ENCODE measurements at regions not wholly inside any gene's neighbourhood (a gene's known extent, or its start where the extent isn't known, plus 50 kb on each side); places are given as distances from the start of the nearest gene placed in this dataset.

DNA sequence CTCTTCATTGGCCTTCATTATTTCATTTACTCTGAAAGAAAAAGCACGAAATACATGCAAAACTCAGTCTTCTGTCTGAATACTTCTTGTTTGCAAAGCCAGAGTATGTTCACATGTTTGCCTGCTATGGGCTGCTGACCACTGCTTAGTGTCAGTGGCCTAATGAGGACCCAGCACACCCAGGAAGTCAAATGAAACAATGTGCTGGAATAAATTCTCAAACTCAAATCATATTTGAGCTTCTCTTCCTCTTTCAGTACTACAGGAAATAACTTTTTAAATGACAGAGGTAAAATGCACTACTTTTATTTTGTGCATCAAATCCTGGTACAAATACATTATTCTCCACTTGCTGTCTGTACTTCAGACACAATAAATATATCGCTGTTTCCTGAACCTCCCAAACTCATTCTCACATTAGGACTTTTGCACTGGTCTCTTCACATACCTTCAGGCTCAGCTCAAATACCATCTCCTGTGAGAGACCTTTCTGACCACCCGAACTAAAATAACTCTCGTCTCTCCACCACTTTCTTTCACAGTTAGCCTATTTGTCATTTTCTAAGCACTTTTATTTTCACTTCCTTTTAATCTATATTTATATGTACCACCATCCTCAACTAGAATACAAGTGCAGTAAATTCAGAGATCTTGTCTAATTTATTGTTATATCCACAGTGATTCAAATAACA is 176.8 kb downstream of the TUSC7 start:
- 0% methylated on average over 4 of the region's 4 CpGs for WGBS (ENCODE audit: insufficient coverage, low coverage, missing lambda C conversion rate)
- no peak for DNase-seq (ENCODE audit: extremely low read depth in 1 of 4, low spot score in 3 of 4)
- Histone ChIP-seq H3K9me3 (replicated peaks; ENCODE audit: control insufficient read depth, insufficient read depth, low read depth, low read length) (no peaks in the 10 kb centered on the region), H2AFZ (ENCODE audit: low read depth, low read length) (no peak overlapping the region), H3K9me1 (ENCODE audit: control insufficient read depth, insufficient read depth, low read length) (no peaks in the 10 kb centered on the region), H3K4me1 (replicated peaks in 1 of 2; ENCODE audit: control insufficient read depth in 2 of 2, insufficient read depth in 2 of 2, low read length in 2 of 2) (no peaks in the 10 kb centered on the region), H3K9ac (ENCODE audit: insufficient read depth in 1 of 2, low read depth in 2 of 2, low read length in 2 of 2) (no peak overlapping the region), H4K20me1 (replicated peaks; ENCODE audit: control insufficient read depth, insufficient read depth, low read length) (no peaks in the 10 kb centered on the region), H3K36me3 (ENCODE audit: control insufficient read depth, insufficient read depth, low read length) (no peaks in the 10 kb centered on the region), H3K4me2 (ENCODE audit: insufficient read depth, low read length) (no peak overlapping the region), H3K27me3 (ENCODE audit: control insufficient read depth in 2 of 2, insufficient read depth in 2 of 2, low read length in 2 of 2) (no peaks in the 10 kb centered on the region), H3K27ac (ENCODE audit: extremely low read depth, low read depth, low read length) (no peak overlapping the region), H3K4me3 (no peak overlapping the region), H3K79me2 (ENCODE audit: control insufficient read depth, insufficient read depth, low read length) (no peaks in the 10 kb centered on the region)
- TF ChIP-seq RB1 (IDR thresholded peaks at IDR 0.05; ENCODE audit: low read depth) (no peak), DIDO1 (tag; IDR thresholded peaks at IDR 0.05; ENCODE audit: low read depth) (no peak)
- no peak for FAIRE-seq
- in situ Hi-C loops (cut with MboI) (no loop called here), intact Hi-C loops (cut with micrococcal nuclease) (no loop called here)
- BruUV-seq (replicated peaks) = no TSS peak
- ATAC-seq = no peak
- ChIA-PET CTCF (ENCODE audit: low intra/inter-chr PET ratio) (no interaction called here), POLR2A (no interaction called here)

DNA sequence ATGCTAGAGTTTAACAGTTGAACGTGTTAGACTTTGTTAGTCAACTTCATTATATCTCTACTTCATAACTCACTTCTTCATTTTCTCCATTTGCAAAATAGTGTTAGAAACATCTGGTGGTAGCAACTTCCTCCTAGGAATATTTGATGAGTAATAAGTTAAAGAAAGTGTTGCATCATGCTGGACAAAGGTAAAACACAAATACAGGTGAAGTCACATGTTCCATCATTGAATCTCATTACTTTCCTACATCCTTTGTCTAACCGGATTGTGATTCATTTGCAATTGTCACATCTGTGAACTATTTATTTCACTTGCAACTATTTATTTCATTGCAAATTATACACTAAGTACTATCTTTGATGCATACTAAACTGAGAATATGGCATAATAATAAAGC is 186.5 kb downstream of the TUSC7 start:
- DNase-seq (ENCODE audit: extremely low read depth in 1 of 4, low spot score in 3 of 4) = no peak
- no peaks in the 10 kb centered on the region for H3K36me3 ChIP-seq (ENCODE audit: control insufficient read depth, insufficient read depth, low read length)
- H4K20me1 ChIP-seq (replicated peaks; ENCODE audit: control insufficient read depth, insufficient read depth, low read length) = no peaks in the 10 kb centered on the region
- intact Hi-C loops (cut with micrococcal nuclease) (no loop called here), in situ Hi-C loops (cut with MboI) (no loop called here)
- no peaks in the 10 kb centered on the region for H3K4me1 ChIP-seq (replicated peaks in 1 of 2; ENCODE audit: control insufficient read depth in 2 of 2, insufficient read depth in 2 of 2, low read length in 2 of 2)
- H3K9ac ChIP-seq (ENCODE audit: insufficient read depth in 1 of 2, low read depth in 2 of 2, low read length in 2 of 2) = no peak overlapping the region
- H3K9me3 ChIP-seq (replicated peaks; ENCODE audit: control insufficient read depth, insufficient read depth, low read depth, low read length) = no peaks in the 10 kb centered on the region
- WGBS (ENCODE audit: insufficient coverage, low coverage, missing lambda C conversion rate) = 0% methylated on average over 2 of the region's 2 CpGs
- no peaks in the 10 kb centered on the region for H3K79me2 ChIP-seq (ENCODE audit: control insufficient read depth, insufficient read depth, low read length)
- H3K9me1 ChIP-seq (ENCODE audit: control insufficient read depth, insufficient read depth, low read length) = no peaks in the 10 kb centered on the region
- no peak for FAIRE-seq
- BruUV-seq (replicated peaks) = no TSS peak
- no peak overlapping the region for H3K27ac ChIP-seq (ENCODE audit: extremely low read depth, low read depth, low read length)
- POLR2A ChIA-PET = no interaction called here
- no peaks in the 10 kb centered on the region for H3K27me3 ChIP-seq (ENCODE audit: control insufficient read depth in 2 of 2, insufficient read depth in 2 of 2, low read length in 2 of 2)
- ATAC-seq = no peak
- TF ChIP-seq ARNT (IDR thresholded peaks at IDR 0.05) (no peak), NFIX (CRISPR knock-in tag; IDR thresholded peaks at IDR 0.05; ENCODE audit: low read depth) (no peak), ZNF311 (CRISPR knock-in tag; IDR thresholded peaks at IDR 0.05) (no peak), ZNF217 (CRISPR knock-in tag; IDR thresholded peaks at IDR 0.05) (no peak), FUS (optimal IDR thresholded peaks at IDR 0.05; ENCODE audit: low read depth, low read length) (no peak)
- CTCF ChIA-PET (ENCODE audit: low intra/inter-chr PET ratio) = no interaction called here
- H3K4me3 ChIP-seq = no peak overlapping the region
- no peak overlapping the region for H3K4me2 ChIP-seq (ENCODE audit: insufficient read depth, low read length)
- H2AFZ ChIP-seq (ENCODE audit: low read depth, low read length) = no peak overlapping the region

All from K562 (cell line).